HEK293 (cell line): ENCODE measurements at regions not wholly inside any gene's neighbourhood (a gene's known extent, or its start where the extent isn't known, plus 50 kb on each side); places are given as distances from the start of the nearest gene placed in this dataset.

Experiments used
- CTCF ChIA-PET: fragments of 350-600 bp; formaldehyde crosslinking; extraction: SDS; loops from one replicate; lab custom pipeline; 2021; ENCODE audit warnings: antibody characterized with exemption; lab: Yijun Ruan, JAX
- POLR2A ChIA-PET: fragments of 300-600 bp; formaldehyde crosslinking; extraction: SDS; loops from one replicate; lab custom pipeline; 2020; ENCODE audit warnings: antibody characterized with exemption, inconsistent platforms; lab: Yijun Ruan, JAX
- H3K27ac ChIP-seq: fragments of 200-500 bp; sonication (Bioruptor generic); 2 replicates; pipeline ENCODE4 v1.5.1; 2014; ENCODE audit warnings: low read depth, low read length, control low read depth, inconsistent platforms; ENCODE audit errors: extremely low read depth
- H3K36me3 ChIP-seq, 2 experiments: fragments of 200-500 bp in 1 of 2; sonication (Bioruptor generic) in 1 of 2; 1 replicate in 1 of 2; 2 replicates in 1 of 2; pipeline ENCODE4 v1.5.1; 2014 to 2017; ENCODE audit warnings: inconsistent platforms in 2 of 2, low read length in 2 of 2; ENCODE audit not compliant: control insufficient read depth in 2 of 2, insufficient read depth in 1 of 2
- H3K4me1 ChIP-seq: fragments of 200-500 bp; sonication (Bioruptor generic); 2 replicates; pipeline ENCODE4 v1.5.1; 2014; ENCODE audit warnings: mild to moderate bottlenecking, low read length, inconsistent platforms; ENCODE audit not compliant: control insufficient read depth, insufficient read depth
- H3K4me3 ChIP-seq: 2 replicates; pipeline ENCODE4 v1.5.1; 2011; ENCODE audit warnings: low read depth, mild to moderate bottlenecking, control low read depth, low read length, moderate library complexity
- H3K9me3 ChIP-seq: fragments of 200-500 bp; sonication (Bioruptor generic); 2 replicates; pipeline ENCODE4 v1.5.1; 2014; ENCODE audit warnings: low read depth, low read length, inconsistent platforms; ENCODE audit not compliant: control insufficient read depth, insufficient read depth
- GLIS2 ChIP-seq: fragments of 450-650 bp; formaldehyde crosslinking; IDR thresholded peaks from 2 replicates; pipeline ENCODE4 v1.5.1; 2016; ENCODE audit warnings: missing biosample characterization, missing genetic modification characterization
- SETDB1 ChIP-seq: IDR thresholded peaks from one replicate; pipeline ENCODE4 v1.6.1; 2017; ENCODE audit warnings: mild to moderate bottlenecking, low read length, moderate library complexity, mixed read lengths; ENCODE audit not compliant: insufficient read length
- SP2 ChIP-seq: fragments of 450-650 bp; formaldehyde crosslinking; IDR thresholded peaks from 2 replicates; pipeline ENCODE4 v1.5.1; 2016; ENCODE audit warnings: missing biosample characterization, missing genetic modification characterization
- ZFP3 ChIP-seq: fragments of 450-650 bp; formaldehyde crosslinking; IDR thresholded peaks from 2 replicates; pipeline ENCODE4 v1.5.1; 2016; ENCODE audit warnings: low read depth, missing biosample characterization, missing genetic modification characterization
- ZNF10 ChIP-seq: fragments of 450-650 bp; formaldehyde crosslinking; IDR thresholded peaks from 2 replicates; pipeline ENCODE4 v1.5.1; 2017; ENCODE audit warnings: missing biosample characterization, missing genetic modification characterization
- ZNF202 ChIP-seq: fragments of 450-650 bp; formaldehyde crosslinking; IDR thresholded peaks from 2 replicates; pipeline ENCODE4 v1.5.1; 2016; ENCODE audit warnings: missing biosample characterization, missing genetic modification characterization, borderline replicate concordance
- ZNF324 ChIP-seq: fragments of 450-650 bp; formaldehyde crosslinking; IDR thresholded peaks from 2 replicates; pipeline ENCODE4 v1.5.1; 2016; ENCODE audit warnings: missing biosample characterization, missing genetic modification characterization
- ZNF48 ChIP-seq: fragments of 450-650 bp; formaldehyde crosslinking; IDR thresholded peaks from 2 replicates; pipeline ENCODE4 v1.5.1; 2016; ENCODE audit warnings: missing biosample characterization, missing genetic modification characterization
- TF ChIP-seq, protein P1 (sequence below): fragments of 450-650 bp; formaldehyde crosslinking; conservative IDR thresholded peaks from 2 replicates; pipeline ENCODE4 v1.5.1; 2016; ENCODE audit warnings: low read depth, missing biosample characterization, missing genetic modification characterization
- TF ChIP-seq, protein P2 (sequence below): fragments of 450-650 bp; formaldehyde crosslinking; IDR thresholded peaks from 2 replicates; pipeline ENCODE4 v1.5.1; 2017; ENCODE audit warnings: missing biosample characterization, missing genetic modification characterization
- TF ChIP-seq, protein P3 (sequence below): fragments of 450-650 bp; formaldehyde crosslinking; IDR thresholded peaks from 2 replicates; pipeline ENCODE4 v1.5.1; 2016; ENCODE audit warnings: missing biosample characterization, missing genetic modification characterization
- TF ChIP-seq, protein P4 (sequence below): fragments of 450-650 bp; formaldehyde crosslinking; IDR thresholded peaks from 2 replicates; pipeline ENCODE4 v1.5.1; 2016; ENCODE audit warnings: missing biosample characterization, missing genetic modification characterization
- TF ChIP-seq, protein P5 (sequence below): fragments of 450-650 bp; formaldehyde crosslinking; IDR thresholded peaks from 2 replicates; pipeline ENCODE4 v1.5.1; 2016; ENCODE audit warnings: missing biosample characterization, missing genetic modification characterization, borderline replicate concordance
- TF ChIP-seq, protein P6 (sequence below): fragments of 450-650 bp; formaldehyde crosslinking; IDR thresholded peaks from 2 replicates; pipeline ENCODE4 v1.5.1; 2016; ENCODE audit warnings: missing biosample characterization, missing genetic modification characterization

DNA sequence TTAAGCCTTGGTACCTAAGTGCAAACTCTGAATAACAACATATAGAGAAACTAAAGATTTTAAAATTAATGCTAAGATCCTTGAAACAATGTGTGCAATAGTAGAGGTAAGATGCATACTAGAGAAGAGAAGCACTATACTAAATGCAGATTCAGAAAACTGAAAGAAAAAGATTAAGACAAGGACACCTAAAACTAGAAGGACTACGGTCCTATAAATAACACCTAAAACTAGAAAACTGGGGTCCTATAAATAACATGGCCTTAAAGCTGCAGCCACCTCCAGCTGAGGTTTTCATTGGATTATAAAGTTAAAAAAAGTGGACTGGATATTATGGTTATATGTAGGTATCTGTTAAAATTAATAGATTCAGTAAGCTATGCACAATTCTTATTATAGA lies 320.9 kb downstream of the IPMK start (continued):
- TF ChIP-seq, protein P1, sequence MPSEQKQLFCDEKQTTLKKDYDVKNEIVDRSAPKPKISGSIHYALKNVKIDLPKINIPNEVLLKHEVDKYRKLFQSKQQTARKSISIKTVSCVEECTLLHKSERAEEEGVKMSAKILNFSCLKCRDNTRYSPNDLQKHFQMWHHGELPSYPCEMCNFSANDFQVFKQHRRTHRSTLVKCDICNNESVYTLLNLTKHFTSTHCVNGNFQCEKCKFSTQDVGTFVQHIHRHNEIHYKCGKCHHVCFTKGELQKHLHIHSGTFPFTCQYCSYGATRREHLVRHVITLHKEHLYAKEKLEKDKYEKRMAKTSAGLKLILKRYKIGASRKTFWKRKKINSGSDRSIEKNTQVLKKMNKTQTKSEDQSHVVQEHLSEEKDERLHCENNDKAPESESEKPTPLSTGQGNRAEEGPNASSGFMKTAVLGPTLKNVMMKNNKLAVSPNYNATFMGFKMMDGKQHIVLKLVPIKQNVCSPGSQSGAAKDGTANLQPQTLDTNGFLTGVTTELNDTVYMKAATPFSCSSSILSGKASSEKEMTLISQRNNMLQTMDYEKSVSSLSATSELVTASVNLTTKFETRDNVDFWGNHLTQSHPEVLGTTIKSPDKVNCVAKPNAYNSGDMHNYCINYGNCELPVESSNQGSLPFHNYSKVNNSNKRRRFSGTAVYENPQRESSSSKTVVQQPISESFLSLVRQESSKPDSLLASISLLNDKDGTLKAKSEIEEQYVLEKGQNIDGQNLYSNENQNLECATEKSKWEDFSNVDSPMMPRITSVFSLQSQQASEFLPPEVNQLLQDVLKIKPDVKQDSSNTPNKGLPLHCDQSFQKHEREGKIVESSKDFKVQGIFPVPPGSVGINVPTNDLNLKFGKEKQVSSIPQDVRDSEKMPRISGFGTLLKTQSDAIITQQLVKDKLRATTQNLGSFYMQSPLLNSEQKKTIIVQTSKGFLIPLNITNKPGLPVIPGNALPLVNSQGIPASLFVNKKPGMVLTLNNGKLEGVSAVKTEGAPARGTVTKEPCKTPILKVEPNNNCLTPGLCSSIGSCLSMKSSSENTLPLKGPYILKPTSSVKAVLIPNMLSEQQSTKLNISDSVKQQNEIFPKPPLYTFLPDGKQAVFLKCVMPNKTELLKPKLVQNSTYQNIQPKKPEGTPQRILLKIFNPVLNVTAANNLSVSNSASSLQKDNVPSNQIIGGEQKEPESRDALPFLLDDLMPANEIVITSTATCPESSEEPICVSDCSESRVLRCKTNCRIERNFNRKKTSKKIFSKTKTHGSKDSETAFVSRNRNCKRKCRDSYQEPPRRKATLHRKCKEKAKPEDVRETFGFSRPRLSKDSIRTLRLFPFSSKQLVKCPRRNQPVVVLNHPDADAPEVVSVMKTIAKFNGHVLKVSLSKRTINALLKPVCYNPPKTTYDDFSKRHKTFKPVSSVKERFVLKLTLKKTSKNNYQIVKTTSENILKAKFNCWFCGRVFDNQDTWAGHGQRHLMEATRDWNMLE (tag by site-specific recombination): no peak
- TF ChIP-seq GLIS2 (tag by site-specific recombination) (no peak), SETDB1 (no peak), ZFP3 (tag by site-specific recombination) (no peak), ZNF48 (tag by site-specific recombination) (no peak)
- TF ChIP-seq, protein P2, sequence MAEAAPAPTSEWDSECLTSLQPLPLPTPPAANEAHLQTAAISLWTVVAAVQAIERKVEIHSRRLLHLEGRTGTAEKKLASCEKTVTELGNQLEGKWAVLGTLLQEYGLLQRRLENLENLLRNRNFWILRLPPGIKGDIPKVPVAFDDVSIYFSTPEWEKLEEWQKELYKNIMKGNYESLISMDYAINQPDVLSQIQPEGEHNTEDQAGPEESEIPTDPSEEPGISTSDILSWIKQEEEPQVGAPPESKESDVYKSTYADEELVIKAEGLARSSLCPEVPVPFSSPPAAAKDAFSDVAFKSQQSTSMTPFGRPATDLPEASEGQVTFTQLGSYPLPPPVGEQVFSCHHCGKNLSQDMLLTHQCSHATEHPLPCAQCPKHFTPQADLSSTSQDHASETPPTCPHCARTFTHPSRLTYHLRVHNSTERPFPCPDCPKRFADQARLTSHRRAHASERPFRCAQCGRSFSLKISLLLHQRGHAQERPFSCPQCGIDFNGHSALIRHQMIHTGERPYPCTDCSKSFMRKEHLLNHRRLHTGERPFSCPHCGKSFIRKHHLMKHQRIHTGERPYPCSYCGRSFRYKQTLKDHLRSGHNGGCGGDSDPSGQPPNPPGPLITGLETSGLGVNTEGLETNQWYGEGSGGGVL: no peak
- TF ChIP-seq, protein P3, sequence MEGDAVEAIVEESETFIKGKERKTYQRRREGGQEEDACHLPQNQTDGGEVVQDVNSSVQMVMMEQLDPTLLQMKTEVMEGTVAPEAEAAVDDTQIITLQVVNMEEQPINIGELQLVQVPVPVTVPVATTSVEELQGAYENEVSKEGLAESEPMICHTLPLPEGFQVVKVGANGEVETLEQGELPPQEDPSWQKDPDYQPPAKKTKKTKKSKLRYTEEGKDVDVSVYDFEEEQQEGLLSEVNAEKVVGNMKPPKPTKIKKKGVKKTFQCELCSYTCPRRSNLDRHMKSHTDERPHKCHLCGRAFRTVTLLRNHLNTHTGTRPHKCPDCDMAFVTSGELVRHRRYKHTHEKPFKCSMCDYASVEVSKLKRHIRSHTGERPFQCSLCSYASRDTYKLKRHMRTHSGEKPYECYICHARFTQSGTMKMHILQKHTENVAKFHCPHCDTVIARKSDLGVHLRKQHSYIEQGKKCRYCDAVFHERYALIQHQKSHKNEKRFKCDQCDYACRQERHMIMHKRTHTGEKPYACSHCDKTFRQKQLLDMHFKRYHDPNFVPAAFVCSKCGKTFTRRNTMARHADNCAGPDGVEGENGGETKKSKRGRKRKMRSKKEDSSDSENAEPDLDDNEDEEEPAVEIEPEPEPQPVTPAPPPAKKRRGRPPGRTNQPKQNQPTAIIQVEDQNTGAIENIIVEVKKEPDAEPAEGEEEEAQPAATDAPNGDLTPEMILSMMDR (tag by site-specific recombination): no peak

DNA sequence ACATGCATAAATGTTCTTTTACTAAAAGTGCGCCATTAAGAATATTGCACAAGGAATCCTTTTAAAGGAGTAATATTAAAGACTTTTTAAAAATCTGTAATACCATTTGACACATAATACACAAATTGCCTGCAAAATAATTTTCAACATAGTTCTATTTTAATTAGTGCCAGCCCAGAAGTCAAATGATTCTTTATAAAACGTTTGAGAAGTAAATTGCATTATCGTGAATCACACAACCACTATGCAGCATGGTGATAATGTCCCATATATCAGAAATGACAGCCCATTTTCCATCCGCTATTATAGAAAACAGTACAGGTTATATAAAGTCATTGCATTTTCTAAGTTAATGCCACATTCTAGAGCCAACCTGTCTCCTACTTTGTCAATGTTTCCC lies 324.0 kb downstream of the IPMK start:
- Histone ChIP-seq H3K4me3 (no peak overlapping the region), H3K9me3 (no peaks in the 10 kb centered on the region)
- TF ChIP-seq ZNF10 (tag by site-specific recombination): no peak
- TF ChIP-seq ZNF202 (tag by site-specific recombination): no peak
- no peak for TF ChIP-seq SP2
- TF ChIP-seq, protein P4, sequence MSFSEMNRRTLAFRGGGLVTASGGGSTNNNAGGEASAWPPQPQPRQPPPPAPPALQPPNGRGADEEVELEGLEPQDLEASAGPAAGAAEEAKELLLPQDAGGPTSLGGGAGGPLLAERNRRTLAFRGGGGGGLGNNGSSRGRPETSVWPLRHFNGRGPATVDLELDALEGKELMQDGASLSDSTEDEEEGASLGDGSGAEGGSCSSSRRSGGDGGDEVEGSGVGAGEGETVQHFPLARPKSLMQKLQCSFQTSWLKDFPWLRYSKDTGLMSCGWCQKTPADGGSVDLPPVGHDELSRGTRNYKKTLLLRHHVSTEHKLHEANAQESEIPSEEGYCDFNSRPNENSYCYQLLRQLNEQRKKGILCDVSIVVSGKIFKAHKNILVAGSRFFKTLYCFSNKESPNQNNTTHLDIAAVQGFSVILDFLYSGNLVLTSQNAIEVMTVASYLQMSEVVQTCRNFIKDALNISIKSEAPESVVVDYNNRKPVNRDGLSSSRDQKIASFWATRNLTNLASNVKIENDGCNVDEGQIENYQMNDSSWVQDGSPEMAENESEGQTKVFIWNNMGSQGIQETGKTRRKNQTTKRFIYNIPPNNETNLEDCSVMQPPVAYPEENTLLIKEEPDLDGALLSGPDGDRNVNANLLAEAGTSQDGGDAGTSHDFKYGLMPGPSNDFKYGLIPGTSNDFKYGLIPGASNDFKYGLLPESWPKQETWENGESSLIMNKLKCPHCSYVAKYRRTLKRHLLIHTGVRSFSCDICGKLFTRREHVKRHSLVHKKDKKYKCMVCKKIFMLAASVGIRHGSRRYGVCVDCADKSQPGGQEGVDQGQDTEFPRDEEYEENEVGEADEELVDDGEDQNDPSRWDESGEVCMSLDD (tag by site-specific recombination): no peak
- TF ChIP-seq, all 188 proteins: peak for 0
- POLR2A ChIA-PET: no interaction called here
- no peaks in the 10 kb centered on the region for H3K36me3 ChIP-seq
- CTCF ChIA-PET: no interaction called here
- H3K4me1 ChIP-seq: no peaks in the 10 kb centered on the region
- H3K27ac ChIP-seq: no peak overlapping the region

DNA sequence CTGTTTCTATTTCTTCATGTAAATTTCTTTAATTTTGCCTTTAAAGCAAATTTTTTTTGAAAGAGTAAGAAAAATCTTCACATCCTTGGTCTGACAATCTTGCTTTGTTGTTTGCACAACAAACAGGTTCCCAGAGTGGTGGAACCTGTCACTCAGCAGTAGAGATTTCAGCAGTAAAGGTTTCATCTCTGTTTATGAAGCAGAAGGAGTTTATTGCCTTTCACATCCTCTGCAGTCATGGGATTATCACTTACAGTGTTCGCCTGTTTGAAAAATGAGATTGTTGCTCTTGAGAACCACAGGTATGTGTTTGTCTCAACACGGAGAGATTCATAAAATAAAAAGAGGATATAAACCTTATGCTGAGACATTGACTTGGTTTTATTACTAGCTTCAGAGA lies 342.6 kb downstream of the IPMK start:
- CTCF ChIA-PET: no interaction called here
- no peaks in the 10 kb centered on the region for H3K9me3 ChIP-seq
- no peak overlapping the region for H3K4me3 ChIP-seq
- no peaks in the 10 kb centered on the region for H3K36me3 ChIP-seq
- H3K27ac ChIP-seq: no peak overlapping the region
- POLR2A ChIA-PET: no interaction called here
- no peaks in the 10 kb centered on the region for H3K4me1 ChIP-seq
- TF ChIP-seq ZNF324: no peak
- TF ChIP-seq, protein P5, sequence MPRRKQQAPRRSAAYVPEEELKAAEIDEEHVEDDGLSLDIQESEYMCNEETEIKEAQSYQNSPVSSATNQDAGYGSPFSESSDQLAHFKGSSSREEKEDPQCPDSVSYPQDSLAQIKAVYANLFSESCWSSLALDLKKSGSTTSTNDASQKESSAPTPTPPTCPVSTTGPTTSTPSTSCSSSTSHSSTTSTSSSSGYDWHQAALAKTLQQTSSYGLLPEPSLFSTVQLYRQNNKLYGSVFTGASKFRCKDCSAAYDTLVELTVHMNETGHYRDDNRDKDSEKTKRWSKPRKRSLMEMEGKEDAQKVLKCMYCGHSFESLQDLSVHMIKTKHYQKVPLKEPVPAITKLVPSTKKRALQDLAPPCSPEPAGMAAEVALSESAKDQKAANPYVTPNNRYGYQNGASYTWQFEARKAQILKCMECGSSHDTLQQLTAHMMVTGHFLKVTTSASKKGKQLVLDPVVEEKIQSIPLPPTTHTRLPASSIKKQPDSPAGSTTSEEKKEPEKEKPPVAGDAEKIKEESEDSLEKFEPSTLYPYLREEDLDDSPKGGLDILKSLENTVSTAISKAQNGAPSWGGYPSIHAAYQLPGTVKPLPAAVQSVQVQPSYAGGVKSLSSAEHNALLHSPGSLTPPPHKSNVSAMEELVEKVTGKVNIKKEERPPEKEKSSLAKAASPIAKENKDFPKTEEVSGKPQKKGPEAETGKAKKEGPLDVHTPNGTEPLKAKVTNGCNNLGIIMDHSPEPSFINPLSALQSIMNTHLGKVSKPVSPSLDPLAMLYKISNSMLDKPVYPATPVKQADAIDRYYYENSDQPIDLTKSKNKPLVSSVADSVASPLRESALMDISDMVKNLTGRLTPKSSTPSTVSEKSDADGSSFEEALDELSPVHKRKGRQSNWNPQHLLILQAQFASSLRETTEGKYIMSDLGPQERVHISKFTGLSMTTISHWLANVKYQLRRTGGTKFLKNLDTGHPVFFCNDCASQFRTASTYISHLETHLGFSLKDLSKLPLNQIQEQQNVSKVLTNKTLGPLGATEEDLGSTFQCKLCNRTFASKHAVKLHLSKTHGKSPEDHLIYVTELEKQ (tag by site-specific recombination): no peak
- TF ChIP-seq, protein P6, sequence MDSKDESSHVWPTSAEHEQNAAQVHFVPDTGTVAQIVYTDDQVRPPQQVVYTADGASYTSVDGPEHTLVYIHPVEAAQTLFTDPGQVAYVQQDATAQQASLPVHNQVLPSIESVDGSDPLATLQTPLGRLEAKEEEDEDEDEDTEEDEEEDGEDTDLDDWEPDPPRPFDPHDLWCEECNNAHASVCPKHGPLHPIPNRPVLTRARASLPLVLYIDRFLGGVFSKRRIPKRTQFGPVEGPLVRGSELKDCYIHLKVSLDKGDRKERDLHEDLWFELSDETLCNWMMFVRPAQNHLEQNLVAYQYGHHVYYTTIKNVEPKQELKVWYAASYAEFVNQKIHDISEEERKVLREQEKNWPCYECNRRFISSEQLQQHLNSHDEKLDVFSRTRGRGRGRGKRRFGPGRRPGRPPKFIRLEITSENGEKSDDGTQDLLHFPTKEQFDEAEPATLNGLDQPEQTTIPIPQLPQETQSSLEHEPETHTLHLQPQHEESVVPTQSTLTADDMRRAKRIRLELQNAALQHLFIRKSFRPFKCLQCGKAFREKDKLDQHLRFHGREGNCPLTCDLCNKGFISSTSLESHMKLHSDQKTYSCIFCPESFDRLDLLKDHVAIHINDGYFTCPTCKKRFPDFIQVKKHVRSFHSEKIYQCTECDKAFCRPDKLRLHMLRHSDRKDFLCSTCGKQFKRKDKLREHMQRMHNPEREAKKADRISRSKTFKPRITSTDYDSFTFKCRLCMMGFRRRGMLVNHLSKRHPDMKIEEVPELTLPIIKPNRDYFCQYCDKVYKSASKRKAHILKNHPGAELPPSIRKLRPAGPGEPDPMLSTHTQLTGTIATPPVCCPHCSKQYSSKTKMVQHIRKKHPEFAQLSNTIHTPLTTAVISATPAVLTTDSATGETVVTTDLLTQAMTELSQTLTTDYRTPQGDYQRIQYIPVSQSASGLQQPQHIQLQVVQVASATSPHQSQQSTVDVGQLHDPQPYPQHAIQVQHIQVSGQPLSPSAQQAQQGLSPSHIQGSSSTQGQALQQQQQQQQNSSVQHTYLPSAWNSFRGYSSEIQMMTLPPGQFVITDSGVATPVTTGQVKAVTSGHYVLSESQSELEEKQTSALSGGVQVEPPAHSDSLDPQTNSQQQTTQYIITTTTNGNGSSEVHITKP (tag by site-specific recombination): no peak
